ENCODE measurements at regions not wholly inside any gene's neighbourhood (a gene's known extent, or its start where the extent isn't known, plus 50 kb on each side); places are given as distances from the start of the nearest gene placed in this dataset.
"Not testable (repeated sequence)": the region's sequence is repeated elsewhere in the genome, so short reads cannot be mapped to it uniquely, and the experiment has no call there.

- DNase-seq (ENCODE audit: low read depth): no peak
- Histone ChIP-seq H2AFZ (ENCODE audit: low read depth, low read length) (peak overlapping the region; percentile 39), H3K4me1 (ENCODE audit: insufficient read depth, low read length) (peaks cover 26% of the 10 kb centered on the region), H3K27ac (ENCODE audit: low read depth, low read length) (peak overlapping the region; percentile 12), H3K9ac (ENCODE audit: low read length) (peak overlapping the region; percentile 3), H3K9me3 (ENCODE audit: insufficient read depth, low read depth, low read length) (no peaks in the 10 kb centered on the region), H3K4me2 (ENCODE audit: low read length) (no peak overlapping the region), H4K20me1 (ENCODE audit: insufficient read depth, low read length) (no peaks in the 10 kb centered on the region), H3K36me3 (ENCODE audit: insufficient read depth, low read length) (no peaks in the 10 kb centered on the region), H3K79me2 (ENCODE audit: insufficient read depth, low read length) (no peaks in the 10 kb centered on the region), H3K4me3 (ENCODE audit: insufficient read depth, low read depth, low read length) (no peak overlapping the region), H3K27me3 (ENCODE audit: insufficient read depth, low read length) (no peaks in the 10 kb centered on the region)
- no peak overlapping the region for H3K4me3 Mint-ChIP-seq (ENCODE audit: unreplicated experiment)
- no peaks in the 10 kb centered on the region for H3K27me3 Mint-ChIP-seq (ENCODE audit: low read depth, unreplicated experiment)
- no peak for TF ChIP-seq CTCF (IDR thresholded peaks at IDR 0.05; ENCODE audit: insufficient read depth, low read depth, low read length)
- TF ChIP-seq EZH2 (IDR thresholded peaks at IDR 0.05; ENCODE audit: insufficient read depth, low read length): no peak
- H3K36me3 Mint-ChIP-seq (ENCODE audit: low read depth, unreplicated experiment): peaks cover 2% of the 10 kb centered on the region
- H3K9me3 Mint-ChIP-seq (ENCODE audit: unreplicated experiment): peaks cover 5% of the 10 kb centered on the region
- H3K27ac Mint-ChIP-seq (ENCODE audit: unreplicated experiment): peak overlapping the region; percentile 34
- H3K4me1 Mint-ChIP-seq (ENCODE audit: low read depth, unreplicated experiment): peaks cover 15% of the 10 kb centered on the region
- FAIRE-seq: no peak
These were observed 144.0 kb upstream of the RPS23 start for GRCh38 chr5:82422001-82422740.

GRCh38 chr5:82421119-82421518 lies 143.0 kb upstream of the RPS23 start:
- H3K4me2 ChIP-seq (ENCODE audit: low read length): peak overlapping the region; percentile 60
- Mint-ChIP-seq H3K27ac (ENCODE audit: unreplicated experiment) (peak overlapping the region; percentile 3), H3K36me3 (ENCODE audit: low read depth, unreplicated experiment) (peaks cover 2% of the 10 kb centered on the region), H3K4me1 (ENCODE audit: low read depth, unreplicated experiment) (peaks cover 19% of the 10 kb centered on the region), H3K9me3 (ENCODE audit: unreplicated experiment) (peaks cover 5% of the 10 kb centered on the region), H3K27me3 (ENCODE audit: low read depth, unreplicated experiment) (no peaks in the 10 kb centered on the region), H3K4me3 (ENCODE audit: unreplicated experiment) (no peak overlapping the region)
- H3K4me3 ChIP-seq (ENCODE audit: insufficient read depth, low read depth, low read length): no peak overlapping the region
- peak overlapping the region; percentile 23 for H3K27ac ChIP-seq (ENCODE audit: low read depth, low read length)
- FAIRE-seq (peak; percentile 74), DNase-seq (ENCODE audit: low read depth) (peak; percentile 94)
- H3K27me3 ChIP-seq (ENCODE audit: insufficient read depth, low read length): no peaks in the 10 kb centered on the region
- TF ChIP-seq CTCF (IDR thresholded peaks at IDR 0.05; ENCODE audit: insufficient read depth, low read depth, low read length) (peak; percentile 18), EZH2 (IDR thresholded peaks at IDR 0.05; ENCODE audit: insufficient read depth, low read length) (no peak)
- H3K36me3 ChIP-seq (ENCODE audit: insufficient read depth, low read length): no peaks in the 10 kb centered on the region
- H3K4me1 ChIP-seq (ENCODE audit: insufficient read depth, low read length): peaks cover 26% of the 10 kb centered on the region
- H2AFZ ChIP-seq (ENCODE audit: low read depth, low read length): no peak overlapping the region
- H3K79me2 ChIP-seq (ENCODE audit: insufficient read depth, low read length): no peaks in the 10 kb centered on the region
- H4K20me1 ChIP-seq (ENCODE audit: insufficient read depth, low read length): no peaks in the 10 kb centered on the region
- H3K9ac ChIP-seq (ENCODE audit: low read length): no peak overlapping the region
- no peaks in the 10 kb centered on the region for H3K9me3 ChIP-seq (ENCODE audit: insufficient read depth, low read depth, low read length)

- not testable (repeated sequence) for H3K9me3 ChIP-seq (ENCODE audit: insufficient read depth, low read depth, low read length); H3K4me3 Mint-ChIP-seq (ENCODE audit: unreplicated experiment); H3K27me3 Mint-ChIP-seq (ENCODE audit: low read depth, unreplicated experiment); H3K27me3 ChIP-seq (ENCODE audit: insufficient read depth, low read length); H3K9me3 Mint-ChIP-seq (ENCODE audit: unreplicated experiment); H3K9ac ChIP-seq (ENCODE audit: low read length); H3K36me3 Mint-ChIP-seq (ENCODE audit: low read depth, unreplicated experiment); H3K36me3 ChIP-seq (ENCODE audit: insufficient read depth, low read length); H3K4me2 ChIP-seq (ENCODE audit: low read length); DNase-seq (ENCODE audit: low read depth); H3K79me2 ChIP-seq (ENCODE audit: insufficient read depth, low read length); H3K4me3 ChIP-seq (ENCODE audit: insufficient read depth, low read depth, low read length); H4K20me1 ChIP-seq (ENCODE audit: insufficient read depth, low read length); FAIRE-seq; H2AFZ ChIP-seq (ENCODE audit: low read depth, low read length)
- Mint-ChIP-seq H3K27ac (ENCODE audit: unreplicated experiment) (peak overlapping the region; percentile 60), H3K4me1 (ENCODE audit: low read depth, unreplicated experiment) (peaks cover 19% of the 10 kb centered on the region)
- peaks cover 26% of the 10 kb centered on the region for H3K4me1 ChIP-seq (ENCODE audit: insufficient read depth, low read length)
- peak overlapping the region; percentile 22 for H3K27ac ChIP-seq (ENCODE audit: low read depth, low read length)
These were observed 142.4 kb upstream of the RPS23 start for GRCh38 chr5:82420524-82420923.
